Thymus (tissue), 11 donors: ENCODE measurements at regions not wholly inside any gene's neighbourhood (a gene's known extent, or its start where the extent isn't known, plus 50 kb on each side); places are given as distances from the start of the nearest gene placed in this dataset.

Experiments
- DNase-seq, 9 donors: peaks; one replicate each; pipeline ENCODE4 v3.0.0-alpha.2; 2013; ENCODE audit warnings: low spot score in 9 of 9, low read depth in 6 of 9, missing footprints in 1 of 9
- H3K27ac ChIP-seq, 2 donors: one replicate each; pipeline ENCODE4 v1.5.1; 2013; ENCODE audit warnings: control low read depth in 1 of 2, low read depth in 1 of 2, low read length in 1 of 2, mild to moderate bottlenecking in 1 of 2, moderate library complexity in 1 of 2
- H3K27me3 ChIP-seq, 2 donors: one replicate each; pipeline ENCODE4 v1.5.1; 2013; ENCODE audit warnings: low read length in 1 of 2; ENCODE audit not compliant: control insufficient read depth in 2 of 2, insufficient read depth in 1 of 2
- H3K36me3 ChIP-seq, 2 donors: one replicate each; pipeline ENCODE4 v1.5.1; 2013; ENCODE audit warnings: low read length in 1 of 2, mild to moderate bottlenecking in 1 of 2, moderate library complexity in 1 of 2; ENCODE audit not compliant: control insufficient read depth in 2 of 2, insufficient read depth in 2 of 2
- H3K4me1 ChIP-seq, 2 donors: one replicate each; pipeline ENCODE4 v1.5.1; 2013; ENCODE audit warnings: low read length in 2 of 2; ENCODE audit not compliant: control insufficient read depth in 2 of 2, insufficient read depth in 2 of 2
- H3K4me3 ChIP-seq, 2 donors: one replicate each; pipeline ENCODE4 v1.5.1; 2013; ENCODE audit warnings: low read length in 2 of 2, control low read depth in 1 of 2, mild to moderate bottlenecking in 1 of 2
- H3K9me3 ChIP-seq, 2 donors: one replicate each; pipeline ENCODE4 v1.5.1; 2013; ENCODE audit warnings: low read length in 1 of 2, mild to moderate bottlenecking in 1 of 2; ENCODE audit not compliant: control insufficient read depth in 2 of 2, insufficient read depth in 1 of 2
- WGBS: extraction: QIAGEN DNeasy Blood & Tissue Kit; methylation state at CpG from one replicate; pipeline ENCODE4 v1.1.7; 2013; 5-methylcytosine and 5-hydroxymethylcytosine counted together
- donor health status: healthy.

GRCh38 chr17:52546990-52547389 is 388.5 kb upstream of the CA10 start:
- Histone ChIP-seq H3K27me3 (no peaks in the 10 kb centered on the region), H3K4me1 (no peaks in the 10 kb centered on the region), H3K9me3 (no peaks in the 10 kb centered on the region), H3K27ac (no peak overlapping the region), H3K4me3 (no peak overlapping the region), H3K36me3 (no peaks in the 10 kb centered on the region)
- WGBS = 92% methylated on average over 1 of the region's 1 CpG
- no peak for DNase-seq

GRCh38 chr17:52546493-52546892 is 388.0 kb upstream of the CA10 start:
- no peaks in the 10 kb centered on the region for H3K36me3 ChIP-seq
- no peak overlapping the region for H3K27ac ChIP-seq
- no peak for DNase-seq
- no peaks in the 10 kb centered on the region for H3K4me1 ChIP-seq
- H3K9me3 ChIP-seq = no peaks in the 10 kb centered on the region
- 69% methylated on average over 3 of the region's 3 CpGs for WGBS
- H3K27me3 ChIP-seq = no peaks in the 10 kb centered on the region
- no peak overlapping the region for H3K4me3 ChIP-seq

GRCh38 chr17:52537421-52537820 is 378.9 kb upstream of the CA10 start:
- WGBS = 88% methylated on average over 1 of the region's 1 CpG
- no peaks in the 10 kb centered on the region for H3K4me1 ChIP-seq
- H3K36me3 ChIP-seq = no peaks in the 10 kb centered on the region
- no peak overlapping the region for H3K4me3 ChIP-seq
- no peaks in the 10 kb centered on the region for H3K9me3 ChIP-seq
- H3K27ac ChIP-seq = no peak overlapping the region
- no peaks in the 10 kb centered on the region for H3K27me3 ChIP-seq
- DNase-seq = no peak

- no peak for DNase-seq
- no peaks in the 10 kb centered on the region for H3K36me3 ChIP-seq
- no peak overlapping the region for H3K4me3 ChIP-seq
- no peaks in the 10 kb centered on the region for H3K4me1 ChIP-seq
- H3K27me3 ChIP-seq = no peaks in the 10 kb centered on the region
- WGBS = 90% methylated on average over 4 of the region's 4 CpGs
- no peak overlapping the region for H3K27ac ChIP-seq
- no peaks in the 10 kb centered on the region for H3K9me3 ChIP-seq
These were observed 378.0 kb upstream of the CA10 start for GRCh38 chr17:52536489-52536888.

- H3K4me1 ChIP-seq = no peaks in the 10 kb centered on the region
- H3K27ac ChIP-seq = no peak overlapping the region
- no peak for DNase-seq
- H3K9me3 ChIP-seq = peaks cover 0 to 3% of the 10 kb centered on the region in 2 donors
- WGBS = 67% methylated on average over 4 of the region's 4 CpGs
- H3K4me3 ChIP-seq = no peak overlapping the region
- H3K27me3 ChIP-seq = no peaks in the 10 kb centered on the region
- no peaks in the 10 kb centered on the region for H3K36me3 ChIP-seq
These were observed 373.9 kb upstream of the CA10 start for GRCh38 chr17:52532373-52532772.

GRCh38 chr17:52524096-52524637 is 365.7 kb upstream of the CA10 start:
- 95% methylated on average over 3 of the region's 3 CpGs for WGBS
- DNase-seq = no peak
- H3K9me3 ChIP-seq = peaks cover 0 to 3% of the 10 kb centered on the region in 2 donors

GRCh38 chr17:52517176-52517575 is 358.7 kb upstream of the CA10 start:
- H3K9me3 ChIP-seq = no peaks in the 10 kb centered on the region
- H3K4me3 ChIP-seq = no peak overlapping the region
- H3K27ac ChIP-seq = no peak overlapping the region
- DNase-seq = no peak
- H3K36me3 ChIP-seq = no peaks in the 10 kb centered on the region
- H3K27me3 ChIP-seq = no peaks in the 10 kb centered on the region
- no peaks in the 10 kb centered on the region for H3K4me1 ChIP-seq

More at GRCh38 chr17:52524096-52524637, 365.7 kb upstream of the CA10 start:
- Histone ChIP-seq H3K36me3 (no peaks in the 10 kb centered on the region), H3K4me1 (no peaks in the 10 kb centered on the region), H3K4me3 (no peak overlapping the region), H3K27me3 (no peaks in the 10 kb centered on the region), H3K27ac (no peak overlapping the region)

GRCh38 chr17:52515927-52516326 is 357.4 kb upstream of the CA10 start:
- WGBS = 83% methylated on average over 2 of the region's 2 CpGs
- H3K4me1 ChIP-seq = no peaks in the 10 kb centered on the region
- no peak for DNase-seq
- H3K36me3 ChIP-seq = no peaks in the 10 kb centered on the region
- no peak overlapping the region for H3K27ac ChIP-seq
- H3K9me3 ChIP-seq = no peaks in the 10 kb centered on the region
- H3K4me3 ChIP-seq = no peak overlapping the region
- no peaks in the 10 kb centered on the region for H3K27me3 ChIP-seq

GRCh38 chr17:52505601-52506000 is 347.1 kb upstream of the CA10 start:
- Histone ChIP-seq H3K4me1 (no peaks in the 10 kb centered on the region), H3K9me3 (no peaks in the 10 kb centered on the region), H3K27me3 (no peaks in the 10 kb centered on the region), H3K4me3 (no peak overlapping the region), H3K27ac (no peak overlapping the region), H3K36me3 (no peaks in the 10 kb centered on the region)
- DNase-seq = no peak

- Histone ChIP-seq H3K27me3 (no peaks in the 10 kb centered on the region), H3K9me3 (no peaks in the 10 kb centered on the region), H3K4me3 (no peak overlapping the region), H3K27ac (no peak overlapping the region), H3K36me3 (no peaks in the 10 kb centered on the region), H3K4me1 (no peaks in the 10 kb centered on the region)
- DNase-seq = no peak
- WGBS = 53% methylated on average over 1 of the region's 1 CpG
These were observed 345.6 kb upstream of the CA10 start for GRCh38 chr17:52504081-52504480.
